ENCODE measurements at regions not wholly inside any gene's neighbourhood (a gene's known extent, or its start where the extent isn't known, plus 50 kb on each side); places are given as distances from the start of the nearest gene placed in this dataset.

DNA sequence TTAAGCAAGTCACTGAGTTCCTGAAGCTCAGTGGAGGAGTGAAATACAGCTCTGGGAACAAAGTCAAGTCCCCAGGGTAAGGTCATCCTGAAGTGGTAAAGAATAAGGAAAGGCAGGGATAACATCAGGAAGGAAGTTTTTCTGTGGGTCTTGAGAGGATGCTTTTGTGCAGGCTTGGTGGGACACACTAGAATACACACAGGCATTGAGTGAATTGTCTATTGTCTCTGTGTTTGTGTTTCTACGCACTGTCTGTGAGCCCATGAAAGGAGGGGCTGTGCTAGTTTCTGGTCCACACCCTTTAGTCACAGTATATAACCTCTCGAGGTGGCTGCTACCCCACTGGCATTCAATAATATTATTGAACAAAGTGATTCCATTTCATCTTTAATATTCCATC lies 95.8 kb upstream of the ABCB5 start:
- TF ChIP-seq, protein P1, sequence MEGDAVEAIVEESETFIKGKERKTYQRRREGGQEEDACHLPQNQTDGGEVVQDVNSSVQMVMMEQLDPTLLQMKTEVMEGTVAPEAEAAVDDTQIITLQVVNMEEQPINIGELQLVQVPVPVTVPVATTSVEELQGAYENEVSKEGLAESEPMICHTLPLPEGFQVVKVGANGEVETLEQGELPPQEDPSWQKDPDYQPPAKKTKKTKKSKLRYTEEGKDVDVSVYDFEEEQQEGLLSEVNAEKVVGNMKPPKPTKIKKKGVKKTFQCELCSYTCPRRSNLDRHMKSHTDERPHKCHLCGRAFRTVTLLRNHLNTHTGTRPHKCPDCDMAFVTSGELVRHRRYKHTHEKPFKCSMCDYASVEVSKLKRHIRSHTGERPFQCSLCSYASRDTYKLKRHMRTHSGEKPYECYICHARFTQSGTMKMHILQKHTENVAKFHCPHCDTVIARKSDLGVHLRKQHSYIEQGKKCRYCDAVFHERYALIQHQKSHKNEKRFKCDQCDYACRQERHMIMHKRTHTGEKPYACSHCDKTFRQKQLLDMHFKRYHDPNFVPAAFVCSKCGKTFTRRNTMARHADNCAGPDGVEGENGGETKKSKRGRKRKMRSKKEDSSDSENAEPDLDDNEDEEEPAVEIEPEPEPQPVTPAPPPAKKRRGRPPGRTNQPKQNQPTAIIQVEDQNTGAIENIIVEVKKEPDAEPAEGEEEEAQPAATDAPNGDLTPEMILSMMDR (IDR thresholded peaks at IDR 0.05; ENCODE audit: low read depth, low read length, poor library complexity, severe bottlenecking), result no peak
- TF ChIP-seq EZH2phosphoT487 (IDR thresholded peaks at IDR 0.05; ENCODE audit: borderline replicate concordance, low read length), result no peak

Measured in DOHH2 (cell line).